Glutamatergic neuron (in vitro differentiated cells): ENCODE measurements at regions not wholly inside any gene's neighbourhood (a gene's known extent, or its start where the extent isn't known, plus 50 kb on each side); places are given as distances from the start of the nearest gene placed in this dataset.

Experiments
- DNase-seq: peaks from one replicate; pipeline ENCODE4 v3.0.0; 2022
- H3K27ac Mint-ChIP-seq: one replicate; pipeline ENCODE4 v1.8.0; 2020; ENCODE audit warnings: mild to moderate bottlenecking, mixed read lengths, inconsistent platforms; ENCODE audit not compliant: unreplicated experiment
- H3K27me3 Mint-ChIP-seq: one replicate; pipeline ENCODE4 v1.8.0; 2020; ENCODE audit warnings: mild to moderate bottlenecking, moderate library complexity, mixed read lengths, inconsistent platforms; ENCODE audit not compliant: unreplicated experiment
- H3K36me3 Mint-ChIP-seq: one replicate; pipeline ENCODE4 v1.8.0; 2020; ENCODE audit warnings: mild to moderate bottlenecking, mixed read lengths, inconsistent platforms; ENCODE audit not compliant: unreplicated experiment
- H3K4me1 Mint-ChIP-seq: one replicate; pipeline ENCODE4 v1.8.0; 2020; ENCODE audit warnings: mild to moderate bottlenecking, low read depth, mixed read lengths, inconsistent platforms; ENCODE audit not compliant: unreplicated experiment
- H3K4me3 Mint-ChIP-seq: one replicate; pipeline ENCODE4 v1.8.0; 2020; ENCODE audit warnings: mild to moderate bottlenecking, mixed read lengths, inconsistent platforms; ENCODE audit not compliant: unreplicated experiment
- H3K9me3 Mint-ChIP-seq: one replicate; pipeline ENCODE4 v1.8.0; 2020; ENCODE audit warnings: mild to moderate bottlenecking, moderate library complexity, mixed read lengths, inconsistent platforms; ENCODE audit not compliant: unreplicated experiment
- CTCF ChIP-seq: fragments of 200-600 bp; sonication (generic); IDR thresholded peaks from one replicate; pipeline ENCODE4 v1.5.0; 2021; ENCODE audit not compliant: partially characterized antibody, unreplicated experiment

- no peak for DNase-seq
- H3K27ac Mint-ChIP-seq: no peak overlapping the region
- no peak for TF ChIP-seq CTCF
- H3K9me3 Mint-ChIP-seq: no peaks in the 10 kb centered on the region
- H3K4me3 Mint-ChIP-seq: no peak overlapping the region
- peaks cover 3% of the 10 kb centered on the region for H3K27me3 Mint-ChIP-seq
- no peaks in the 10 kb centered on the region for H3K4me1 Mint-ChIP-seq
- no peaks in the 10 kb centered on the region for H3K36me3 Mint-ChIP-seq
Observed at GRCh38 chr4:45293335-45293734, 567.0 kb upstream of the GNPDA2 start.

GRCh38 chr4:45292844-45293243 is 566.5 kb upstream of the GNPDA2 start:
- DNase-seq: no peak
- H3K27ac Mint-ChIP-seq: no peak overlapping the region
- H3K4me3 Mint-ChIP-seq: no peak overlapping the region
- no peak for TF ChIP-seq CTCF
- H3K36me3 Mint-ChIP-seq: no peaks in the 10 kb centered on the region
- H3K4me1 Mint-ChIP-seq: no peaks in the 10 kb centered on the region
- H3K9me3 Mint-ChIP-seq: no peaks in the 10 kb centered on the region
- peaks cover 3% of the 10 kb centered on the region for H3K27me3 Mint-ChIP-seq

- no peak overlapping the region for H3K4me3 Mint-ChIP-seq
- H3K27ac Mint-ChIP-seq: no peak overlapping the region
- TF ChIP-seq CTCF: no peak
- H3K27me3 Mint-ChIP-seq: no peaks in the 10 kb centered on the region
- H3K9me3 Mint-ChIP-seq: no peaks in the 10 kb centered on the region
- H3K4me1 Mint-ChIP-seq: no peaks in the 10 kb centered on the region
- no peaks in the 10 kb centered on the region for H3K36me3 Mint-ChIP-seq
- peak; percentile 11 for DNase-seq
Observed at GRCh38 chr4:45284400-45285085, 558.2 kb upstream of the GNPDA2 start.

- H3K27ac Mint-ChIP-seq: no peak overlapping the region
- no peak overlapping the region for H3K4me3 Mint-ChIP-seq
- no peak for TF ChIP-seq CTCF
- H3K27me3 Mint-ChIP-seq: no peaks in the 10 kb centered on the region
- H3K36me3 Mint-ChIP-seq: no peaks in the 10 kb centered on the region
- DNase-seq: no peak
- H3K9me3 Mint-ChIP-seq: no peaks in the 10 kb centered on the region
- H3K4me1 Mint-ChIP-seq: no peaks in the 10 kb centered on the region
Observed at GRCh38 chr4:45283352-45283751, 557.0 kb upstream of the GNPDA2 start.

- no peaks in the 10 kb centered on the region for H3K36me3 Mint-ChIP-seq
- H3K27ac Mint-ChIP-seq: no peak overlapping the region
- TF ChIP-seq CTCF: no peak
- H3K9me3 Mint-ChIP-seq: no peaks in the 10 kb centered on the region
- H3K4me1 Mint-ChIP-seq: no peaks in the 10 kb centered on the region
- no peak for DNase-seq
- no peaks in the 10 kb centered on the region for H3K27me3 Mint-ChIP-seq
- no peak overlapping the region for H3K4me3 Mint-ChIP-seq
Observed at GRCh38 chr4:45280121-45280520, 553.8 kb upstream of the GNPDA2 start.
